ENCODE measurements at regions not wholly inside any gene's neighbourhood (a gene's known extent, or its start where the extent isn't known, plus 50 kb on each side); places are given as distances from the start of the nearest gene placed in this dataset.

DNA sequence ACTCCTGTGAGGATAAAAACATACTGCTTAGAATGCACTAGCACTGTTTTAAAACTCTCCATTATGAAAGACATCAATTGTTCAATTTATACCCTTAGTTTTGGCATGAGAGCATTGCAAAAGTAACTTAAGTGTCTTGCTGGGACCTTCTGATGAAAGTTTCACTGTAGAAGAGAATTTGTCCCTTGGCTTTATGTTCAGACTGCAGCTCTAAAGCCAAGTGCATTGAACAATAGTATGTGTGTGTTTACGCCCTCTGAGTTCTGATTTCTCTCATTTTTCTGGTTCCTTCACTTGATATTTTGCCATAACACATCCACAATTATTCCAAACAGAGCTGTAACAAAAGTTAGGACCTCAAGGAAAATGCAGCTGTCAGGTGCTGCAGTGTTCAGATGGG, 474.6 kb downstream of the DISC1 start:
- TF ChIP-seq EZH2 (IDR thresholded peaks at IDR 0.05) = no peak
- TF ChIP-seq, protein P1, sequence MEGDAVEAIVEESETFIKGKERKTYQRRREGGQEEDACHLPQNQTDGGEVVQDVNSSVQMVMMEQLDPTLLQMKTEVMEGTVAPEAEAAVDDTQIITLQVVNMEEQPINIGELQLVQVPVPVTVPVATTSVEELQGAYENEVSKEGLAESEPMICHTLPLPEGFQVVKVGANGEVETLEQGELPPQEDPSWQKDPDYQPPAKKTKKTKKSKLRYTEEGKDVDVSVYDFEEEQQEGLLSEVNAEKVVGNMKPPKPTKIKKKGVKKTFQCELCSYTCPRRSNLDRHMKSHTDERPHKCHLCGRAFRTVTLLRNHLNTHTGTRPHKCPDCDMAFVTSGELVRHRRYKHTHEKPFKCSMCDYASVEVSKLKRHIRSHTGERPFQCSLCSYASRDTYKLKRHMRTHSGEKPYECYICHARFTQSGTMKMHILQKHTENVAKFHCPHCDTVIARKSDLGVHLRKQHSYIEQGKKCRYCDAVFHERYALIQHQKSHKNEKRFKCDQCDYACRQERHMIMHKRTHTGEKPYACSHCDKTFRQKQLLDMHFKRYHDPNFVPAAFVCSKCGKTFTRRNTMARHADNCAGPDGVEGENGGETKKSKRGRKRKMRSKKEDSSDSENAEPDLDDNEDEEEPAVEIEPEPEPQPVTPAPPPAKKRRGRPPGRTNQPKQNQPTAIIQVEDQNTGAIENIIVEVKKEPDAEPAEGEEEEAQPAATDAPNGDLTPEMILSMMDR (IDR thresholded peaks at IDR 0.05) = no peak
